NCI-H226 (cell line): ENCODE measurements at regions not wholly inside any gene's neighbourhood (a gene's known extent, or its start where the extent isn't known, plus 50 kb on each side); places are given as distances from the start of the nearest gene placed in this dataset.

Source experiments
- DNase-seq: peaks from one replicate; pipeline ENCODE4 v3.0.0-alpha.2; 2015

GRCh38 chr13:80599765-80600164, 258.8 kb upstream of the SPRY2 start:
- DNase-seq: no peak

GRCh38 chr13:80598189-80598588, 257.3 kb upstream of the SPRY2 start:
- DNase-seq: no peak

- DNase-seq: no peak
Observed at GRCh38 chr13:80591976-80592740, 251.2 kb upstream of the SPRY2 start.

GRCh38 chr13:80590551-80590950, 249.6 kb upstream of the SPRY2 start:
- no peak for DNase-seq

GRCh38 chr13:80586356-80586755, 245.4 kb upstream of the SPRY2 start:
- DNase-seq: no peak

- DNase-seq: no peak
Observed at GRCh38 chr13:80585531-80585930, 244.6 kb upstream of the SPRY2 start.

- DNase-seq: no peak
Observed at GRCh38 chr13:80584785-80585184, 243.9 kb upstream of the SPRY2 start.

GRCh38 chr13:80584306-80584705, 243.4 kb upstream of the SPRY2 start:
- DNase-seq: no peak

- DNase-seq: no peak
Observed at GRCh38 chr13:80577926-80578670, 237.2 kb upstream of the SPRY2 start.

GRCh38 chr13:80577285-80577684, 236.4 kb upstream of the SPRY2 start:
- no peak for DNase-seq

- DNase-seq: no peak
Observed at GRCh38 chr13:80574113-80574850, 233.4 kb upstream of the SPRY2 start.

- DNase-seq: no peak
Observed at GRCh38 chr13:80572923-80573316, 232.0 kb upstream of the SPRY2 start.

- no peak for DNase-seq
Observed at GRCh38 chr13:80572308-80572922, 231.5 kb upstream of the SPRY2 start.

- DNase-seq: no peak
Observed at GRCh38 chr13:80571346-80572307, 230.7 kb upstream of the SPRY2 start.

GRCh38 chr13:80563439-80563838, 222.5 kb upstream of the SPRY2 start:
- no peak for DNase-seq

GRCh38 chr13:80562433-80563156, 221.7 kb upstream of the SPRY2 start:
- no peak for DNase-seq

GRCh38 chr13:80560609-80561008, 219.7 kb upstream of the SPRY2 start:
- no peak for DNase-seq

GRCh38 chr13:80559944-80560343, 219.0 kb upstream of the SPRY2 start:
- DNase-seq: no peak

- DNase-seq: no peak
Observed at GRCh38 chr13:80558074-80558473, 217.1 kb upstream of the SPRY2 start.

- DNase-seq: no peak
Observed at GRCh38 chr13:80555796-80556678, 215.1 kb upstream of the SPRY2 start.
